B cell (primary cell): ENCODE measurements at regions not wholly inside any gene's neighbourhood (a gene's known extent, or its start where the extent isn't known, plus 50 kb on each side); places are given as distances from the start of the nearest gene placed in this dataset.

Experiments
- EZH2 ChIP-seq: IDR thresholded peaks from 2 replicates; pipeline ENCODE4 v1.6.1; 2012; ENCODE audit warnings: borderline replicate concordance, low read depth, mild to moderate bottlenecking, moderate library complexity, low read length; ENCODE audit not compliant: insufficient read depth, poor library complexity, severe bottlenecking
- TF ChIP-seq, protein P1 (sequence below): fragments of 200-600 bp; IDR thresholded peaks from one replicate; pipeline ENCODE4 v1.8.0; 2022; ENCODE audit warnings: antibody characterized with exemption, mild to moderate bottlenecking

DNA sequence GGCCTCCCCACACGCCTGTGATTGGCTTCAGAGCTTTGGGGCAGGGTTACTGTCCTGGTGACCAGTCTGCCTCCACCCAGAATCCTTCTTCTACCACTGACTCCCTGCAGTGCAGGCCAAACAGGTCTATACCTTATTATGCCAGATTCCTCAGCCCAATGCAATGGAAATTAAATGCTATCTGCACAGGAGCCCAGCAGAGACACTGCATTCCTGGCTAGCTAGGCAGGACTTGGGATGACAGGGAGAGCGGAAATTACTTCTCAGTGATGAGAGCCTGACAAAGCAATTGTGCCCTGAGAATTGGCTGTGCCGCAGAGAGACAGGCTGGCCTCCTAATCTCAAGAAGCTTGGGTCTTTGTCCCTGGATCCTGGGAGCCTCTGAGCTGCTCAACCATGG, 143.8 kb upstream of the NCAM1 start:
- TF ChIP-seq, protein P1, sequence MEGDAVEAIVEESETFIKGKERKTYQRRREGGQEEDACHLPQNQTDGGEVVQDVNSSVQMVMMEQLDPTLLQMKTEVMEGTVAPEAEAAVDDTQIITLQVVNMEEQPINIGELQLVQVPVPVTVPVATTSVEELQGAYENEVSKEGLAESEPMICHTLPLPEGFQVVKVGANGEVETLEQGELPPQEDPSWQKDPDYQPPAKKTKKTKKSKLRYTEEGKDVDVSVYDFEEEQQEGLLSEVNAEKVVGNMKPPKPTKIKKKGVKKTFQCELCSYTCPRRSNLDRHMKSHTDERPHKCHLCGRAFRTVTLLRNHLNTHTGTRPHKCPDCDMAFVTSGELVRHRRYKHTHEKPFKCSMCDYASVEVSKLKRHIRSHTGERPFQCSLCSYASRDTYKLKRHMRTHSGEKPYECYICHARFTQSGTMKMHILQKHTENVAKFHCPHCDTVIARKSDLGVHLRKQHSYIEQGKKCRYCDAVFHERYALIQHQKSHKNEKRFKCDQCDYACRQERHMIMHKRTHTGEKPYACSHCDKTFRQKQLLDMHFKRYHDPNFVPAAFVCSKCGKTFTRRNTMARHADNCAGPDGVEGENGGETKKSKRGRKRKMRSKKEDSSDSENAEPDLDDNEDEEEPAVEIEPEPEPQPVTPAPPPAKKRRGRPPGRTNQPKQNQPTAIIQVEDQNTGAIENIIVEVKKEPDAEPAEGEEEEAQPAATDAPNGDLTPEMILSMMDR, result no peak
- TF ChIP-seq EZH2, result no peak
